NCI-H2171 (cell line): ENCODE measurements at regions not wholly inside any gene's neighbourhood (a gene's known extent, or its start where the extent isn't known, plus 50 kb on each side); places are given as distances from the start of the nearest gene placed in this dataset.
"Not testable (repeated sequence)": the region's sequence is repeated elsewhere in the genome, so short reads cannot be mapped to it uniquely, and the experiment has no call there.

Source experiments
- DNase-seq: peaks from one replicate; lab custom pipeline; 2025; lab: John Stamatoyannopoulos, UW

- not testable (repeated sequence) for DNase-seq
Measured at GRCh38 chr4:66928881-66929280, 616.4 kb downstream of the CENPC start.

GRCh38 chr4:66927937-66928336 lies 617.4 kb downstream of the CENPC start:
- peak; percentile 85 for DNase-seq

GRCh38 chr4:66926687-66927086 lies 618.6 kb downstream of the CENPC start:
- DNase-seq, result no peak

- no peak for DNase-seq
Measured at GRCh38 chr4:66923081-66923865, 622.0 kb downstream of the CENPC start.

- no peak for DNase-seq
Measured at GRCh38 chr4:66921433-66921832, 623.9 kb downstream of the CENPC start.

GRCh38 chr4:66920514-66920913 lies 624.8 kb downstream of the CENPC start:
- no peak for DNase-seq

- no peak for DNase-seq
Measured at GRCh38 chr4:66911880-66912279, 633.4 kb downstream of the CENPC start.

DNA sequence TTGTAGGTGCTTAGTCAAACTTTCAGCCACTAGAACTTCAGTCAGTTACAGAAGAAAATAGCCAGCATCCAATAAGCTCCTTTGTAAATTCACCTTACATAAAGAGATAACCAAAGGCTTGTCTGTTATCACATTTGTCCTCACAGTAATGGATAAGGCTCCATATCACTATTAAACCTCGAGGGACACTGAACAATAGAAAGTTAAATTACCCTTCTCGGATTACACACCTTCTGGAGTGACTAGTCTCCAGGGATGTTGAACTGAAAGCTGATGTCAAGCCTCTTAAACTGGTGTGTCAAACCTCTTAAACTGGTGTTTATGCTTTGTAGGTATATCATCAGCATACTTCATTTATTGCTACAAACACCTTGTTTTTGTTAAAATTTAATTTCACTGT lies 639.0 kb downstream of the CENPC start:
- peak; percentile 87 for DNase-seq

GRCh38 chr4:66899422-66900065 lies 645.8 kb downstream of the CENPC start:
- DNase-seq, result no peak

DNA sequence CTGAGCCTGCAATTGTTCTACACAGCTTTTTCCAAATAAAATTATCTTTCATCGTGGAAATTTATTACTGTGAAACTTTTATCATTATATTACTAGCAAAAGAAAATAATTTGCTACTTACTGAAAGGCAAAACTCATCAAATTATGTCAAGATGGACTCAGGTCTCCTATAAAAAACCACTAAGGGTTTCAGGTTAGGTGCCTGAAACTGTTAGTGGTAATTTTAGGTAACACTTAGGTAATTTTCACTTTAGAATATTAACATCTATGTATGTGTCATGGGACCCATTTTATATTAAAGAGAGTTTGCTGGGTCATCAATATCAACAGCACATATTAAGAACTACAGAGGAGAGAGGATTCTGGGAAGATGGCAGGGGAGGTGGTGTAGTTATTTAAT lies 651.5 kb downstream of the CENPC start:
- no peak for DNase-seq

- DNase-seq, result no peak
Measured at GRCh38 chr4:66887061-66887460, 658.2 kb downstream of the CENPC start.

DNA sequence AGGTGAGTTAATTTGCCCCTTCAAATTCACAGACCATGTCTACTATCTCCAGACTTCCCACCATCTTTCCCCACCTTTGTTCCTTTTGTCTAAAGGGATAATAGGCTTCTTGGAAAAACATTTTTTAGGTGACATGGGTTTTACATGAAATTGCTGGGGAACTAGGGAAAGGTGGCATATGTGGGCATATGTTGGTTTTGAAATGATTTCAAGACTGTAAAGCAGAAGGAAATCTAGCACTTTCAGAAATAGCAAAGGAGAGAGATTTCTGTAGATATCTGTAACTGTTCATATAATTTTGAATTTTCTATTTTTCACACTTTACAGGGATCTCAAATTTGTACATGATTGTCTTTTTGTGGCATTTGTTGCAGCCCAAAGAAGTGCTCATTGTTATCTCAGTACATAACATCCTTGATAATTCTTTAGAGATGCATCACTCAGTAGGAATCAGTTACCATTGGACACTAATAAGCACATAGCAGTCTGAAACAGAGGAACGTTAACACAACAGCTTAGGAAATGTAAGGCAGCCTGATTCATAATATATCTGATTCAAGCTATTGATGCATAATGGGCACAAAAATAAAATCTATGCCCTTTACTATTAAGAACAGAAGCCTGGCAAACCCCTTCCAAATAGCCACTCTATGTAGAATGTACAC lies 659.7 kb downstream of the CENPC start:
- no peak for DNase-seq

- DNase-seq, result no peak
Measured at GRCh38 chr4:66876946-66877345, 668.4 kb downstream of the CENPC start.

- DNase-seq, result no peak
Measured at GRCh38 chr4:66872661-66873060, 672.6 kb downstream of the CENPC start.

GRCh38 chr4:66863481-66863880 lies 681.8 kb downstream of the CENPC start:
- DNase-seq, result no peak

- no peak for DNase-seq
Measured at GRCh38 chr4:66855956-66856355, 689.3 kb downstream of the CENPC start.

DNA sequence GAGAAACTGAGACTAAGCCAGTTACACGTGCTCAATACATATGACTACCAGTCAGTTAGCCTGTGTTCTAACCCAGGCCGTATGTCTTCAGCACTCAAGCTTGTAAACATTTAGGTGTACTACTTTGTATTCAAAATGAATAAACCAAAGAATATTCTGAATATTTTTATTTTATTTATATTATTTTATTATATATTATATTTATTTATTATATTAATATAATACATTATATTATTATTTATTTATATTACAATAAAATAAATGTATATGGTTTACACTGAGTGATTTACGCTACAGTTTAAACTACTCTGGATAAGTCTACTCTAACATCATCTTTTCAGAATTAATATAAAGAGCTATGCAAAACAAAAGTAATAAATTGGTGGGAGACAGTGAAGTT lies 691.5 kb downstream of the CENPC start:
- DNase-seq, result no peak

GRCh38 chr4:66852843-66853242 lies 692.5 kb downstream of the CENPC start:
- DNase-seq, result no peak

DNA sequence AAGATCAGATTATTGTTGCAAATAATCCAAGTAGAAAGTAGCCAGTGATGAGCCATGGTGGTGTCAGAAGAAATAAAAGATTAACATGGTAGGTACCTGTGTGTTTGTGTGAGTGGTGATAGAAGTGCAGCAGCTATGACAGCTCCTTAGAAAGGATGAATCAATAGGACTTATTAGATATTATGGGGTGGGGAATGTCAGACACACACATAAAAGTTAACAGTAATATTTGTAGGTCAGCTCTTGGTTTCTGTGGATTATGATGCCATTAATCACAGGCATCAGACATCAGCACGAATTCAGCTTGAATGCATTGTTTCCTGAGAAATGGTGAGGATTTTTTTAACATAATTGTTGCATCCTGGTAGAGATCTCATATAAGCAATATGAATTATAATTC lies 695.7 kb downstream of the CENPC start:
- DNase-seq, result no peak

DNA sequence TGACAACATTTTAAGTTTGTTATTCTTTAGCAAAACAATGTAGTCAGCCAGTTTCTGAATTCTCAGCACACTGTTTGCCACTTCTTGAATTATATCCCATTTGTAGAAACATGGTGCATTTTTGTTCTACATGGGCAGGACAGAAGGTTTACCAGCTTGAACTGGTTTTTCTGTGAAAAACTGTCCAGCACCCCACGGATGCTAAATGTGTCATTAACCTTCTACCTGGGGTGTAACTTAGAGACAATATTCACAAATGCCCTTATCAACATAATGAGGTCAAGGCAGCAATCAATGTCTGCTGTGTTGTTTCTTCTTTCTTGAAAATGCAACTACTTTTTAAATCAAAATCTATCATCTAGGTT lies 702.6 kb downstream of the CENPC start:
- DNase-seq, result no peak

DNA sequence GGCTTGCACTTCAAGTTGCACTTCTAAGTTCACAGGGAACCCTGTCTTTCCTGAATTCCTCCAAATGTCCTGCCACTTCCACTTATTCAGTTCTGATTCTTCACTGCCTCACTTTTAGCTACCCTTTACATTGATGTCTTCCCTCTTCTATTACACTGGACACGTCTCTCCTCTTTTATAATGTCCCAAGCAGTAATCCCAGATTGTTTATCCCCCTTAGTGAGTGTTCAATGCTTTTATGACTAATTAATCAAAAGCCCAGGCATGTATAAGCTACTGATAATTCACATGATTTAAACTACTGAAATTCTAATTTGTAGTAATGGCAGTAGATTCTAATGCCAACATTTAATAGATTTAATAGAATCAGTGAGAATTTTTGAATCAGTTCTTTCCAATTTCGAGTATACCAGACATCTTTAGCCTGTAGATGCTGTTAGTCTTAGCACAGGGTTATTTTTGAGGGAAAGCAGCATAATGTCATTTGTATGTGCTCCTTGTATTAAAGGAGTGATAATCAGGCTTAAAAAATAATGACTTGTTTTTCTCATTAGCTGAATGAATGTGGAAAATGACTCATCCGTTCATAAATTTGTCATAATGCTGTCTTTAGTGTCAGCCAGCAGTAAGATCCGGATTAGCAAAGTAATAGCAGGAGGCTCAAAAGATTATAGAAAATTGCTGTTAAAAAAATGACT lies 703.1 kb downstream of the CENPC start:
- no peak for DNase-seq

DNA sequence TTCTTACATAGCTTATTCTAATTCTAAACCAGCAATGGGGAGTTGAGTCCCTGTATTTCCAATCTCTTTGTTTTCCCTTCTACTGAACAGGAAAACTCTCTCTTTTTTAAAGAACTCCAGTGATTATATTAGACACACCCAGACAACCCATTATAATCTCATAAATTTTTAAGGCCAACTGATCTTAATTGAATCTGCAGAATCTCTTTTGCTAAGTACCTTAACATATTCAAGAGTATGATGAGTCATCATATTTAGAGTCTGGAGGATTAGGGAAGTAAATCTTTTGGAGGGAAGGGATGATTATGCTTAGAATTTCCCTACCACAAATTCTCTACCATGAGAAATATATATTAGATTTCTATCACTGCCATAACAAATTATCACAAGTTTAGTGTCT lies 705.1 kb downstream of the CENPC start:
- no peak for DNase-seq
